ENCODE measurements at regions not wholly inside any gene's neighbourhood (a gene's known extent, or its start where the extent isn't known, plus 50 kb on each side); places are given as distances from the start of the nearest gene placed in this dataset.

- 89% methylated on average over 6 of the region's 6 CpGs for WGBS
- no peak overlapping the region for H3K4me3 ChIP-seq (ENCODE audit: low read depth, low read length)
- no peaks in the 10 kb centered on the region for H3K36me3 ChIP-seq (ENCODE audit: insufficient read depth)
- H3K27ac ChIP-seq (ENCODE audit: low read depth), result no peak overlapping the region
- no peak for DNase-seq (ENCODE audit: extremely low spot score)
- no peaks in the 10 kb centered on the region for H3K4me1 ChIP-seq (ENCODE audit: insufficient read depth)
These were observed 235.7 kb upstream of the RAB4A start for GRCh38 chr1:229035054-229035747.

- 87% methylated on average over 2 of the region's 2 CpGs for WGBS
- H3K4me1 ChIP-seq (ENCODE audit: insufficient read depth), result no peaks in the 10 kb centered on the region
- no peak for DNase-seq (ENCODE audit: extremely low spot score)
- no peak overlapping the region for H3K27ac ChIP-seq (ENCODE audit: low read depth)
- no peaks in the 10 kb centered on the region for H3K36me3 ChIP-seq (ENCODE audit: insufficient read depth)
- no peak overlapping the region for H3K4me3 ChIP-seq (ENCODE audit: low read depth, low read length)
These were observed 235.2 kb upstream of the RAB4A start for GRCh38 chr1:229035748-229036082.

GRCh38 chr1:229037806-229038405 is 233.0 kb upstream of the RAB4A start:
- WGBS, result 87% methylated on average over 4 of the region's 4 CpGs

GRCh38 chr1:229040630-229041358 is 230.1 kb upstream of the RAB4A start:
- 96% methylated on average over 6 of the region's 6 CpGs for WGBS

More at GRCh38 chr1:229037806-229038405, 233.0 kb upstream of the RAB4A start:
- no peak for DNase-seq (ENCODE audit: extremely low spot score)
- Histone ChIP-seq H3K4me1 (ENCODE audit: insufficient read depth) (no peaks in the 10 kb centered on the region), H3K36me3 (ENCODE audit: insufficient read depth) (no peaks in the 10 kb centered on the region), H3K27ac (ENCODE audit: low read depth) (no peak overlapping the region), H3K4me3 (ENCODE audit: low read depth, low read length) (no peak overlapping the region)

GRCh38 chr1:229041946-229042345 is 229.0 kb upstream of the RAB4A start:
- no peak for DNase-seq (ENCODE audit: extremely low spot score)
- WGBS, result 83% methylated on average over 9 of the region's 9 CpGs
- H3K4me1 ChIP-seq (ENCODE audit: insufficient read depth), result no peaks in the 10 kb centered on the region
- H3K4me3 ChIP-seq (ENCODE audit: low read depth, low read length), result no peak overlapping the region
- no peak overlapping the region for H3K27ac ChIP-seq (ENCODE audit: low read depth)
- H3K36me3 ChIP-seq (ENCODE audit: insufficient read depth), result no peaks in the 10 kb centered on the region

More at GRCh38 chr1:229040630-229041358, 230.1 kb upstream of the RAB4A start:
- no peak overlapping the region for H3K27ac ChIP-seq (ENCODE audit: low read depth)
- no peaks in the 10 kb centered on the region for H3K4me1 ChIP-seq (ENCODE audit: insufficient read depth)
- H3K36me3 ChIP-seq (ENCODE audit: insufficient read depth), result no peaks in the 10 kb centered on the region
- no peak overlapping the region for H3K4me3 ChIP-seq (ENCODE audit: low read depth, low read length)
- no peak for DNase-seq (ENCODE audit: extremely low spot score)

- H3K4me1 ChIP-seq (ENCODE audit: insufficient read depth), result no peaks in the 10 kb centered on the region
- WGBS, result 92% methylated on average over 4 of the region's 4 CpGs
- H3K27ac ChIP-seq (ENCODE audit: low read depth), result no peak overlapping the region
- H3K36me3 ChIP-seq (ENCODE audit: insufficient read depth), result no peaks in the 10 kb centered on the region
- H3K4me3 ChIP-seq (ENCODE audit: low read depth, low read length), result no peak overlapping the region
- no peak for DNase-seq (ENCODE audit: extremely low spot score)
These were observed 228.4 kb upstream of the RAB4A start for GRCh38 chr1:229042482-229042881.

GRCh38 chr1:229043115-229043514 is 227.8 kb upstream of the RAB4A start:
- Histone ChIP-seq H3K36me3 (ENCODE audit: insufficient read depth) (no peaks in the 10 kb centered on the region), H3K4me3 (ENCODE audit: low read depth, low read length) (no peak overlapping the region), H3K27ac (ENCODE audit: low read depth) (no peak overlapping the region), H3K4me1 (ENCODE audit: insufficient read depth) (no peaks in the 10 kb centered on the region)
- no peak for DNase-seq (ENCODE audit: extremely low spot score)
- WGBS, result 84% methylated on average over 2 of the region's 2 CpGs

GRCh38 chr1:229046251-229046853 is 224.6 kb upstream of the RAB4A start:
- WGBS, result 76% methylated on average over 14 of the region's 14 CpGs
- Histone ChIP-seq H3K36me3 (ENCODE audit: insufficient read depth) (no peaks in the 10 kb centered on the region), H3K4me3 (ENCODE audit: low read depth, low read length) (no peak overlapping the region), H3K27ac (ENCODE audit: low read depth) (no peak overlapping the region), H3K4me1 (ENCODE audit: insufficient read depth) (no peaks in the 10 kb centered on the region)
- DNase-seq (ENCODE audit: extremely low spot score), result no peak

GRCh38 chr1:229047161-229047839 is 223.6 kb upstream of the RAB4A start:
- 95% methylated on average over 8 of the region's 8 CpGs for WGBS
- no peaks in the 10 kb centered on the region for H3K36me3 ChIP-seq (ENCODE audit: insufficient read depth)
- no peak for DNase-seq (ENCODE audit: extremely low spot score)
- H3K27ac ChIP-seq (ENCODE audit: low read depth), result no peak overlapping the region
- H3K4me1 ChIP-seq (ENCODE audit: insufficient read depth), result no peaks in the 10 kb centered on the region
- H3K4me3 ChIP-seq (ENCODE audit: low read depth, low read length), result no peak overlapping the region

GRCh38 chr1:229047840-229048620 is 222.9 kb upstream of the RAB4A start:
- no peaks in the 10 kb centered on the region for H3K36me3 ChIP-seq (ENCODE audit: insufficient read depth)
- H3K27ac ChIP-seq (ENCODE audit: low read depth), result no peak overlapping the region
- no peaks in the 10 kb centered on the region for H3K4me1 ChIP-seq (ENCODE audit: insufficient read depth)
- 55% methylated on average over 11 of the region's 11 CpGs for WGBS
- DNase-seq (ENCODE audit: extremely low spot score), result no peak
- H3K4me3 ChIP-seq (ENCODE audit: low read depth, low read length), result no peak overlapping the region

GRCh38 chr1:229048896-229049295 is 222.0 kb upstream of the RAB4A start:
- no peaks in the 10 kb centered on the region for H3K4me1 ChIP-seq (ENCODE audit: insufficient read depth)
- WGBS, result 92% methylated on average over 4 of the region's 4 CpGs
- H3K27ac ChIP-seq (ENCODE audit: low read depth), result no peak overlapping the region
- H3K36me3 ChIP-seq (ENCODE audit: insufficient read depth), result no peaks in the 10 kb centered on the region
- H3K4me3 ChIP-seq (ENCODE audit: low read depth, low read length), result no peak overlapping the region
- DNase-seq (ENCODE audit: extremely low spot score), result no peak

- H3K4me3 ChIP-seq (ENCODE audit: low read depth, low read length), result no peak overlapping the region
- 96% methylated on average over 1 of the region's 1 CpG for WGBS
These were observed 214.9 kb upstream of the RAB4A start for GRCh38 chr1:229056046-229056445.

GRCh38 chr1:229058111-229058561 is 212.8 kb upstream of the RAB4A start:
- Histone ChIP-seq H3K27ac (ENCODE audit: low read depth) (no peak overlapping the region), H3K36me3 (ENCODE audit: insufficient read depth) (no peaks in the 10 kb centered on the region), H3K4me3 (ENCODE audit: low read depth, low read length) (no peak overlapping the region), H3K4me1 (ENCODE audit: insufficient read depth) (no peaks in the 10 kb centered on the region)
- 88% methylated on average over 11 of the region's 11 CpGs for WGBS
- no peak for DNase-seq (ENCODE audit: extremely low spot score)

More at GRCh38 chr1:229056046-229056445, 214.9 kb upstream of the RAB4A start:
- H3K36me3 ChIP-seq (ENCODE audit: insufficient read depth), result no peaks in the 10 kb centered on the region
- no peak for DNase-seq (ENCODE audit: extremely low spot score)
- H3K4me1 ChIP-seq (ENCODE audit: insufficient read depth), result no peaks in the 10 kb centered on the region
- H3K27ac ChIP-seq (ENCODE audit: low read depth), result no peak overlapping the region
